K562 (cell line): ENCODE measurements at regions not wholly inside any gene's neighbourhood (a gene's known extent, or its start where the extent isn't known, plus 50 kb on each side); places are given as distances from the start of the nearest gene placed in this dataset.

Experiments used
- CTCF ChIP-seq, 3 experiments: IDR thresholded peaks in 2 of 3; conservative IDR thresholded peaks in 1 of 3; 2 replicates each; pipeline ENCODE4 v1.5.1; 2011 to 2012; ENCODE audit warnings: low read length in 3 of 3, mild to moderate bottlenecking in 3 of 3, control low read depth in 2 of 3, improper control_type of control experiment in 1 of 3, inconsistent platforms in 1 of 3, low read depth in 1 of 3, mixed read lengths in 1 of 3, moderate library complexity in 1 of 3; ENCODE audit not compliant: insufficient read depth in 2 of 3
- GABPA ChIP-seq: fragments of 200-800 bp; sonication (Bioruptor generic); conservative IDR thresholded peaks from 2 replicates; pipeline ENCODE4 v1.6.1; 2016; ENCODE audit warnings: low read depth, missing genetic modification characterization, missing compliant biosample characterization

GRCh38 chr11:130718120-130718519 is 198.2 kb downstream of the SNX19 start:
- TF ChIP-seq CTCF (IDR thresholded peaks at IDR 0.05 in 2 of 3, conservative IDR thresholded peaks at IDR 0.05 in 1 of 3; ENCODE audit: insufficient read depth in 2 of 3, low read depth in 1 of 3, low read length in 3 of 3) = no peak
- no peak for TF ChIP-seq GABPA
